Sigmoid colon (tissue), 4 donors: ENCODE measurements at regions not wholly inside any gene's neighbourhood (a gene's known extent, or its start where the extent isn't known, plus 50 kb on each side); places are given as distances from the start of the nearest gene placed in this dataset.

Experiments
- CTCF ChIP-seq, 4 experiments: fragments of 450-650 bp in 3 of 4; fragments of 200-600 bp in 1 of 4; IDR thresholded peaks; one replicate each; pipeline ENCODE4 v1.5.1; 2016 to 2019; ENCODE audit warnings: antibody characterized with exemption in 4 of 4, mild to moderate bottlenecking in 3 of 4, moderate library complexity in 2 of 4
- EP300 ChIP-seq, 4 donors: sonication (generic); formaldehyde crosslinking; IDR thresholded peaks; one replicate each; pipeline ENCODE4 v1.6.1; 2017; ENCODE audit warnings: antibody characterized with exemption in 4 of 4
- POLR2A ChIP-seq, 2 donors: fragments of 450-650 bp; IDR thresholded peaks; one replicate each; pipeline ENCODE4 v1.6.1; 2016; ENCODE audit warnings: antibody characterized with exemption in 2 of 2, mild to moderate bottlenecking in 2 of 2, moderate library complexity in 2 of 2

DNA sequence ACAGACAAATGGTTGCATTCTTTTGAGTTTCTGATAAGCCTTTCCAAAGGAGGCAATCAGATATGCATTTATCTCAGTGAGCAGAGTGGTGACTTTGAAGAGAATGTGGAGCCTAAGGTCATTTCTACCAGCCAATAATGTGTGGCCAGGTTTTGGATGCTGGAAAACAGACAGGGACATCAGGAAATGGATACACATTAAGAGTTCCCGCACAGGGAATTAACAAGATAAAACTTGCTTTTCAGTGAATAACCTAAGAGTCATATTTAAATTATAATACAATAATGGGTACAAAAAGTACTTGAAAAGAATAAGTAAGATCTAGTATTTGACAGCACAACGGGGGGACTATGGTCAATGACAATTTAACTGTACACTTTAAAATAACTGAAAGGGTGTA lies 492.3 kb upstream of the FAM241A start:
- TF ChIP-seq POLR2A (IDR thresholded peaks at IDR 0.05) (no peak), CTCF (IDR thresholded peaks at IDR 0.05) (no peak), EP300 (IDR thresholded peaks at IDR 0.05) (no peak)
